H1 (cell line): ENCODE measurements at regions not wholly inside any gene's neighbourhood (a gene's known extent, or its start where the extent isn't known, plus 50 kb on each side); places are given as distances from the start of the nearest gene placed in this dataset.

Experiments
- BACH1 ChIP-seq: IDR thresholded peaks from 2 replicates; pipeline ENCODE4 v1.6.1; 2012; ENCODE audit warnings: low read length, improper control_type of control experiment
- CBX8 ChIP-seq: fragments of 300-800, 300-1000 bp; sonication (generic); IDR thresholded peaks from 2 replicates; pipeline ENCODE4 v1.7.1; 2016; ENCODE audit warnings: low read depth, low read length, borderline replicate concordance
- KDM4A ChIP-seq: IDR thresholded peaks from one replicate; pipeline ENCODE4 v1.7.1; 2012; ENCODE audit warnings: low read depth, mild to moderate bottlenecking, moderate library complexity, low read length, inconsistent platforms; ENCODE audit not compliant: severe bottlenecking
- PHF8 ChIP-seq: fragments of 200-600 bp; sonication (generic); conservative IDR thresholded peaks from 2 replicates; pipeline ENCODE4 v1.7.1; 2012; ENCODE audit warnings: low read depth, mild to moderate bottlenecking, inconsistent platforms, low read length, moderate library complexity
- POLR2A ChIP-seq, 2 experiments: IDR thresholded peaks; 1 replicate in 1 of 2; 2 replicates in 1 of 2; pipeline ENCODE4 v1.6.1; 2011; ENCODE audit warnings: low read depth in 2 of 2, low read length in 2 of 2, mild to moderate bottlenecking in 2 of 2; ENCODE audit errors: control extremely low read depth in 1 of 2
- SP2 ChIP-seq: IDR thresholded peaks from 2 replicates; pipeline ENCODE4 v1.6.1; 2012; ENCODE audit warnings: mild to moderate bottlenecking, low read length, inconsistent platforms

- TF ChIP-seq CBX8 = no peak
- TF ChIP-seq KDM4A = no peak
- no peak for TF ChIP-seq PHF8
- TF ChIP-seq BACH1 = no peak
- no peak for TF ChIP-seq SP2
- no peak for TF ChIP-seq POLR2A (IDR thresholded peaks at IDR 0.05; ENCODE audit: control extremely low read depth in 1 of 2, low read depth in 2 of 2, low read length in 2 of 2)
Observed at GRCh38 chr7:12771378-12771877, 84.0 kb downstream of the ARL4A start (continued).
